ENCODE measurements at regions not wholly inside any gene's neighbourhood (a gene's known extent, or its start where the extent isn't known, plus 50 kb on each side); places are given as distances from the start of the nearest gene placed in this dataset.

DNA sequence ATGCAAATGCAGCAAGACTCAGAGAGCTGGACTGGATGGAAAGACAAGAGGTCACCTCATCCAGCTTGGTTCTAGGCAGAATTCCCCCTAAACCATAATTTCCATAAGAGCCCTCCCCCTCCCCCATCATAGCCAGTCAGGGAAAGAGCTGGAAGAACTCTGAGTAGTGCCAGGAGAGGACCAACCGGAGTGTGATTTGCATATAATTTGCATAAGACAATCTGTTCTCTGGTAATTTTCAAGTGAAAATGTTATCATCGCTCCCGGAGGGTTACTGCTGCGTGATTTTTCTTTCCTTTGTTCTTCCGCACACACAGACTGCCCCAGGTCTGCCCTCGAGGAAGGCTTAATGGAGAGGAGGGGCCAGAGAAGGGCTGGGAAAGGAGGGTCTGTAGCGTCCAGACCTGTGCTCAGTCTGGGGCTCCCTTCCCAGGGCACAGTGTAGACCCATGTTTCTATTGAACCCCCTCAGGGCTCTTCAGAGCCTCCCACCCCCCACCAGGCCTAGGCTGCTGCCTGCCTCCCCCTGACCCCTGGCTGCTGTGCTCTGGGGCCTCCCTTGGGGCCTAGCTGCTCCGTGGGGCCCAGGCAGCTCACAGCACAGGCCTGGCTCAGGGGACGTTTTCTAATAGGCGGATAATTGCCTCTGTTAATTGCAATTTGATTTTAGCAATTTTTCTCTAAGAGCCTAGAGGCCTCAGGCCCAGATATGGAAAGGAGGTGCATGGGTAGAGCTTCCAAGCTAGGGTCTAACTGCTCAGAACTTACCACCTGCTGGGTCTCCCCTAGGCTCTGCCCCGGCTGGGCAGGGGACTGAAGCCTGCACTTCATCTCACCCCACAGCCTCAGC, 90.4 kb upstream of the PJA1 start:
- Histone ChIP-seq H3K4me3 (no peak overlapping the region), H3K36me3 (no peaks in the 10 kb centered on the region), H3K9me3 (no peaks in the 10 kb centered on the region), H3K4me1 (replicated peaks) (no peaks in the 10 kb centered on the region), H3K27me3 (replicated peaks; ENCODE audit: insufficient read depth) (no peaks in the 10 kb centered on the region), H3K27ac (no peak overlapping the region)
- no peak for TF ChIP-seq POLR2AphosphoS5 (IDR thresholded peaks at IDR 0.05)
- TF ChIP-seq POLR2A (IDR thresholded peaks at IDR 0.05) = no peak
- TF ChIP-seq, protein P1, sequence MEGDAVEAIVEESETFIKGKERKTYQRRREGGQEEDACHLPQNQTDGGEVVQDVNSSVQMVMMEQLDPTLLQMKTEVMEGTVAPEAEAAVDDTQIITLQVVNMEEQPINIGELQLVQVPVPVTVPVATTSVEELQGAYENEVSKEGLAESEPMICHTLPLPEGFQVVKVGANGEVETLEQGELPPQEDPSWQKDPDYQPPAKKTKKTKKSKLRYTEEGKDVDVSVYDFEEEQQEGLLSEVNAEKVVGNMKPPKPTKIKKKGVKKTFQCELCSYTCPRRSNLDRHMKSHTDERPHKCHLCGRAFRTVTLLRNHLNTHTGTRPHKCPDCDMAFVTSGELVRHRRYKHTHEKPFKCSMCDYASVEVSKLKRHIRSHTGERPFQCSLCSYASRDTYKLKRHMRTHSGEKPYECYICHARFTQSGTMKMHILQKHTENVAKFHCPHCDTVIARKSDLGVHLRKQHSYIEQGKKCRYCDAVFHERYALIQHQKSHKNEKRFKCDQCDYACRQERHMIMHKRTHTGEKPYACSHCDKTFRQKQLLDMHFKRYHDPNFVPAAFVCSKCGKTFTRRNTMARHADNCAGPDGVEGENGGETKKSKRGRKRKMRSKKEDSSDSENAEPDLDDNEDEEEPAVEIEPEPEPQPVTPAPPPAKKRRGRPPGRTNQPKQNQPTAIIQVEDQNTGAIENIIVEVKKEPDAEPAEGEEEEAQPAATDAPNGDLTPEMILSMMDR (IDR thresholded peaks at IDR 0.05) = no peak
- 65% methylated on average over 11 of the region's 11 CpGs for WGBS
- intact Hi-C loops (cut with DNase I) = no loop called here
- no peak for DNase-seq (ENCODE audit: low spot score)

DNA sequence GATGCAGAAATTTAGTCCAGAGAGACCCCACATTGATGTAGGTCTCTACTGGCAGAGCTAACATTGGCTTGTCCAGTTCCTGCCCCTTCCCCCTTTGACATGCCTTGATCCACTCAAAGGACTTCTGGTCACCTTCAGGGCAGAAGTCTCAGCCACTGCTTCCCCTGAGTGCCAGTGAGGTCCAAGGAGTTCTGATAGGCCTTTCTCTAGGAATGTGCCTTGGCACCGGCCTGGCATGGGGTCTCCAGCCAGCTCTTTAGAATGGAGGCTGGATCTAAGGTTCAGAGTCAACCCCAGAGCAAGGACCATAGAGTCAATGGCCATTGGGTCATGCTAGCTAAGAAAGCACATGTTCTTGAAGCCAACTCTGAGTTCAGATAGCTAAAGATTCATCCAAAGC, 88.6 kb upstream of the PJA1 start:
- TF ChIP-seq, protein P1 (IDR thresholded peaks at IDR 0.05) = no peak
- TF ChIP-seq POLR2A (IDR thresholded peaks at IDR 0.05) = no peak
- no peak for TF ChIP-seq POLR2AphosphoS5 (IDR thresholded peaks at IDR 0.05)
- no peaks in the 10 kb centered on the region for H3K27me3 ChIP-seq (replicated peaks; ENCODE audit: insufficient read depth)
- no peak overlapping the region for H3K27ac ChIP-seq
- no peaks in the 10 kb centered on the region for H3K36me3 ChIP-seq
- WGBS = no CpG with 5 or more reads among the region's 1 CpG
- intact Hi-C loops (cut with DNase I) = no loop called here
- no peaks in the 10 kb centered on the region for H3K4me1 ChIP-seq (replicated peaks)
- no peak overlapping the region for H3K4me3 ChIP-seq
- DNase-seq (ENCODE audit: low spot score) = no peak
- no peaks in the 10 kb centered on the region for H3K9me3 ChIP-seq

DNA sequence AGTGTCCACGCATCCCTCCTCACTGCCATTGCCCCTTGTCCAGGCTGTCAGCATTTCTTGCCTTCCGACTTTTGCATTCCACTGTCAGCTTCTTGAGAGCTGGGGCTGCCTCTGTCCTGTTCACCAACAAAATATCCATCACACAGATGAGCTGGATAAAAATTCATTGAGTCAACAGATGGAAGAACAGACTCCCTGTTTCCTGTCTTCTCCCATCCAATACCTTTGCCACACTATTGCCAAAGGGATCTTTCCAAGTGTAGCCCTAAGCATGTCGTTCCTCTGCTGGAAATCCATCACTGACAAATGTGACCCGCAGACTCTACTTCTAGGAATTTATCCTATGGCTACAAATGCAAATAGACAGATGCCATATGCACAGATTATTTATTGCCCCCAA, 78.0 kb upstream of the PJA1 start:
- intact Hi-C loops (cut with DNase I) = no loop called here
- H3K27me3 ChIP-seq (replicated peaks; ENCODE audit: insufficient read depth) = no peaks in the 10 kb centered on the region

DNA sequence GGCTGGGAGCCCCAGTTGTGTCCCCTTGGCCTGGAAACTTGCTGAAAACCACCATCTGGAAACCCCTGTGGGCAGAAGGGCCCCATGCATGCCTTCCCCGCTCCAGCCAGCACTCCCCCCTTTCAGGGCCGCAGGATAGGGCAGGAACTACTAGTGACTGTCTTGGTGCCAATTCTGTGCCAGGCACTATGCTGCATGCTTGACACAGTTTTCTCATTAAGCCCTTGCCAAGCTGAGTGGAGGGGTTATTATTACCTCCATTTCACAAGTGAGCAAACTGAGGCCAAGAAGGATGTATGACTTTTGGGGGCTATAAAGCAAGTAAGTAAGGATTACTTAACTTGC, 73.6 kb upstream of the PJA1 start:
- H3K4me3 ChIP-seq = no peak overlapping the region
- no peaks in the 10 kb centered on the region for H3K27me3 ChIP-seq (replicated peaks; ENCODE audit: insufficient read depth)
- DNase-seq (ENCODE audit: low spot score) = no peak
- no CpG with 5 or more reads among the region's 2 CpGs for WGBS
- H3K4me1 ChIP-seq (replicated peaks) = no peaks in the 10 kb centered on the region
- no peak overlapping the region for H3K27ac ChIP-seq
- no peaks in the 10 kb centered on the region for H3K9me3 ChIP-seq
- TF ChIP-seq POLR2AphosphoS5 (IDR thresholded peaks at IDR 0.05) = no peak
- TF ChIP-seq POLR2A (IDR thresholded peaks at IDR 0.05) = no peak
- TF ChIP-seq, protein P1 (IDR thresholded peaks at IDR 0.05) = no peak
- intact Hi-C loops (cut with DNase I) = no loop called here
- no peaks in the 10 kb centered on the region for H3K36me3 ChIP-seq

More for the DNA sequence above, 78.0 kb upstream of the PJA1 start:
- H3K4me1 ChIP-seq (replicated peaks) = no peaks in the 10 kb centered on the region
- no peak overlapping the region for H3K27ac ChIP-seq
- no peaks in the 10 kb centered on the region for H3K9me3 ChIP-seq
- H3K4me3 ChIP-seq = no peak overlapping the region
- no peak for DNase-seq (ENCODE audit: low spot score)
- TF ChIP-seq POLR2AphosphoS5 (IDR thresholded peaks at IDR 0.05) = no peak
- TF ChIP-seq POLR2A (IDR thresholded peaks at IDR 0.05) = no peak
- TF ChIP-seq, protein P1 (IDR thresholded peaks at IDR 0.05) = no peak
- H3K36me3 ChIP-seq = no peaks in the 10 kb centered on the region
- WGBS = 89% methylated on average over 4 of the region's 4 CpGs
